ENCODE measurements at regions not wholly inside any gene's neighbourhood (a gene's known extent, or its start where the extent isn't known, plus 50 kb on each side); places are given as distances from the start of the nearest gene placed in this dataset.

- no peak for FAIRE-seq
- Histone ChIP-seq H3K27me3 (replicated peaks in 1 of 2; ENCODE audit: control insufficient read depth in 2 of 2, insufficient read depth in 2 of 2, low read length in 1 of 2) (no peaks in the 10 kb centered on the region; a peak in 1 of 4 replicates), H3K4me3 (no peak overlapping the region), H3K9me3 (replicated peaks; ENCODE audit: control insufficient read depth, insufficient read depth, low read length) (no peaks in the 10 kb centered on the region), H2AFZ (ENCODE audit: control insufficient read depth, low read depth, low read length) (no peak overlapping the region), H3K4me1 (ENCODE audit: control insufficient read depth, insufficient read depth, low read length) (peaks cover 12% of the 10 kb centered on the region), H3K9ac (ENCODE audit: control insufficient read depth, insufficient read depth, low read length) (no peak overlapping the region), H3K27ac (ENCODE audit: control insufficient read depth, insufficient read depth) (no peak overlapping the region), H4K20me1 (ENCODE audit: control insufficient read depth, insufficient read depth) (no peaks in the 10 kb centered on the region), H3K4me2 (ENCODE audit: control insufficient read depth, insufficient read depth) (no peak overlapping the region), H3K36me3 (ENCODE audit: control insufficient read depth in 2 of 2, insufficient read depth in 2 of 2, low read length in 1 of 2) (no peaks in the 10 kb centered on the region), H3K79me2 (ENCODE audit: control insufficient read depth, insufficient read depth, low read length) (no peaks in the 10 kb centered on the region)
- no peak for ATAC-seq
- intact Hi-C loops (cut with micrococcal nuclease; ENCODE audit: unreplicated experiment): no loop called here
- no peak for DNase-seq (ENCODE audit: low read depth, low spot score)
- BruUV-seq (replicated peaks): no TSS peak
- TF ChIP-seq SMC3 (IDR thresholded peaks at IDR 0.05; ENCODE audit: borderline replicate concordance, low read length): peak; percentile 58; the same call in 1 of the 2 replicates
- TF ChIP-seq SMARCA5 (IDR thresholded peaks at IDR 0.05): no peak
- peak; percentile 44 to 58 (median 55) for TF ChIP-seq CTCF (IDR thresholded peaks at IDR 0.05 in 2 of 3, conservative IDR thresholded peaks at IDR 0.05 in 1 of 3; ENCODE audit: control insufficient read depth in 2 of 3, extremely low read depth in 1 of 3, insufficient read depth in 1 of 3, low read depth in 3 of 3, low read length in 3 of 3)
- peak; percentile 57 for TF ChIP-seq RAD21 (IDR thresholded peaks at IDR 0.05; ENCODE audit: insufficient read depth, low read depth, low read length)
- ChIA-PET SMC1A (ENCODE audit: uncharacterized antibody, unreplicated experiment) (interaction anchor here (0.5 to 5.4 kb wide), 3 partner anchors 290 to 1649 kb away, joined by 3 to 71 read pairs (median 3); no protein-coding TSS in a partner anchor), CTCF (interaction anchor here (0.9 to 7.9 kb wide), 5 partner anchors 9 to 538 kb away, joined by 3 to 265 read pairs (median 47); no protein-coding TSS in a partner anchor), RAD21 (ENCODE audit: unreplicated experiment) (interaction anchor here (0.8 to 0.9 kb wide), 2 partner anchors 297 to 301 kb away, joined by 3 to 4 read pairs; no protein-coding TSS in a partner anchor), POLR2A (no interaction called here)
- WGBS (ENCODE audit: insufficient coverage, insufficient replicate concordance, low lambda C conversion rate, missing lambda C conversion rate): 42% methylated on average over 2 of the region's 2 CpGs
- in situ Hi-C loops (cut with MboI): loop anchor here (25.0 kb wide), 1 partner anchor 581 kb away; no protein-coding TSS in a partner anchor
Observed at GRCh38 chr18:59067873-59068272, 71.8 kb upstream of the SEC11C start.
